ENCODE measurements at regions not wholly inside any gene's neighbourhood (a gene's known extent, or its start where the extent isn't known, plus 50 kb on each side); places are given as distances from the start of the nearest gene placed in this dataset.

GRCh38 chr11:115696563-115696962, 192.3 kb upstream of the CADM1 start:
- Mint-ChIP-seq H3K9me3 (no peaks in the 10 kb centered on the region), H3K27ac (no peak overlapping the region), H3K4me1 (ENCODE audit: low read depth) (peaks cover 37% of the 10 kb centered on the region), H3K4me3 (no peak overlapping the region), H3K36me3 (ENCODE audit: low read depth) (no peaks in the 10 kb centered on the region), H3K27me3 (peaks cover 46% of the 10 kb centered on the region)
- intact Hi-C loops (cut with micrococcal nuclease), result no loop called here

GRCh38 chr11:115695677-115696364, 191.6 kb upstream of the CADM1 start:
- Mint-ChIP-seq H3K36me3 (ENCODE audit: low read depth) (no peaks in the 10 kb centered on the region), H3K27ac (no peak overlapping the region), H3K4me1 (ENCODE audit: low read depth) (peaks cover 31% of the 10 kb centered on the region), H3K4me3 (no peak overlapping the region), H3K9me3 (no peaks in the 10 kb centered on the region), H3K27me3 (peaks cover 44% of the 10 kb centered on the region)
- intact Hi-C loops (cut with micrococcal nuclease), result no loop called here

GRCh38 chr11:115693002-115693401, 188.8 kb upstream of the CADM1 start:
- no peaks in the 10 kb centered on the region for H3K9me3 Mint-ChIP-seq

GRCh38 chr11:115691030-115691429, 186.8 kb upstream of the CADM1 start:
- Mint-ChIP-seq H3K9me3 (no peaks in the 10 kb centered on the region), H3K27me3 (peaks cover 63% of the 10 kb centered on the region), H3K36me3 (ENCODE audit: low read depth) (no peaks in the 10 kb centered on the region), H3K4me3 (no peak overlapping the region), H3K4me1 (ENCODE audit: low read depth) (peaks cover 19% of the 10 kb centered on the region), H3K27ac (no peak overlapping the region)
- intact Hi-C loops (cut with micrococcal nuclease), result no loop called here

More at GRCh38 chr11:115693002-115693401, 188.8 kb upstream of the CADM1 start:
- Mint-ChIP-seq H3K4me3 (no peak overlapping the region), H3K27me3 (peaks cover 50% of the 10 kb centered on the region), H3K4me1 (ENCODE audit: low read depth) (peaks cover 22% of the 10 kb centered on the region), H3K27ac (no peak overlapping the region), H3K36me3 (ENCODE audit: low read depth) (no peaks in the 10 kb centered on the region)
- intact Hi-C loops (cut with micrococcal nuclease), result no loop called here

GRCh38 chr11:115687934-115688333, 183.7 kb upstream of the CADM1 start:
- Mint-ChIP-seq H3K27ac (no peak overlapping the region), H3K9me3 (no peaks in the 10 kb centered on the region), H3K27me3 (peaks cover 56% of the 10 kb centered on the region), H3K36me3 (ENCODE audit: low read depth) (no peaks in the 10 kb centered on the region), H3K4me3 (no peak overlapping the region), H3K4me1 (ENCODE audit: low read depth) (no peaks in the 10 kb centered on the region)
- intact Hi-C loops (cut with micrococcal nuclease), result no loop called here

- Mint-ChIP-seq H3K36me3 (ENCODE audit: low read depth) (no peaks in the 10 kb centered on the region), H3K4me3 (no peak overlapping the region), H3K4me1 (ENCODE audit: low read depth) (no peaks in the 10 kb centered on the region), H3K27me3 (peaks cover 41% of the 10 kb centered on the region), H3K27ac (no peak overlapping the region), H3K9me3 (no peaks in the 10 kb centered on the region)
- intact Hi-C loops (cut with micrococcal nuclease), result no loop called here
Observed at GRCh38 chr11:115684699-115685098, 180.5 kb upstream of the CADM1 start.

- Mint-ChIP-seq H3K4me1 (ENCODE audit: low read depth) (no peaks in the 10 kb centered on the region), H3K27me3 (peaks cover 36% of the 10 kb centered on the region), H3K4me3 (no peak overlapping the region), H3K36me3 (ENCODE audit: low read depth) (no peaks in the 10 kb centered on the region), H3K27ac (no peak overlapping the region), H3K9me3 (no peaks in the 10 kb centered on the region)
- intact Hi-C loops (cut with micrococcal nuclease), result no loop called here
Observed at GRCh38 chr11:115684135-115684534, 179.9 kb upstream of the CADM1 start.

GRCh38 chr11:115682888-115683287, 178.7 kb upstream of the CADM1 start:
- H3K36me3 Mint-ChIP-seq (ENCODE audit: low read depth), result no peaks in the 10 kb centered on the region
- no peaks in the 10 kb centered on the region for H3K4me1 Mint-ChIP-seq (ENCODE audit: low read depth)
- intact Hi-C loops (cut with micrococcal nuclease), result no loop called here
- peaks cover 26% of the 10 kb centered on the region for H3K27me3 Mint-ChIP-seq
- no peaks in the 10 kb centered on the region for H3K9me3 Mint-ChIP-seq
- H3K4me3 Mint-ChIP-seq, result no peak overlapping the region
- no peak overlapping the region for H3K27ac Mint-ChIP-seq

- no peak overlapping the region for H3K27ac Mint-ChIP-seq
- no peaks in the 10 kb centered on the region for H3K36me3 Mint-ChIP-seq (ENCODE audit: low read depth)
- H3K27me3 Mint-ChIP-seq, result peaks cover 19% of the 10 kb centered on the region
- intact Hi-C loops (cut with micrococcal nuclease), result no loop called here
- H3K4me1 Mint-ChIP-seq (ENCODE audit: low read depth), result no peaks in the 10 kb centered on the region
- no peak overlapping the region for H3K4me3 Mint-ChIP-seq
- H3K9me3 Mint-ChIP-seq, result no peaks in the 10 kb centered on the region
Observed at GRCh38 chr11:115682101-115682500, 177.9 kb upstream of the CADM1 start.

GRCh38 chr11:115679945-115680344, 175.7 kb upstream of the CADM1 start:
- intact Hi-C loops (cut with micrococcal nuclease), result no loop called here
- Mint-ChIP-seq H3K4me1 (ENCODE audit: low read depth) (no peaks in the 10 kb centered on the region), H3K27ac (no peak overlapping the region), H3K27me3 (peaks cover 9% of the 10 kb centered on the region), H3K4me3 (no peak overlapping the region), H3K36me3 (ENCODE audit: low read depth) (no peaks in the 10 kb centered on the region), H3K9me3 (no peaks in the 10 kb centered on the region)

- no peak overlapping the region for H3K4me3 Mint-ChIP-seq
- intact Hi-C loops (cut with micrococcal nuclease), result no loop called here
- H3K9me3 Mint-ChIP-seq, result no peaks in the 10 kb centered on the region
- no peak overlapping the region for H3K27ac Mint-ChIP-seq
- peaks cover 6% of the 10 kb centered on the region for H3K27me3 Mint-ChIP-seq
- no peaks in the 10 kb centered on the region for H3K36me3 Mint-ChIP-seq (ENCODE audit: low read depth)
- no peaks in the 10 kb centered on the region for H3K4me1 Mint-ChIP-seq (ENCODE audit: low read depth)
Observed at GRCh38 chr11:115678942-115679341, 174.7 kb upstream of the CADM1 start.

- Mint-ChIP-seq H3K27ac (no peak overlapping the region), H3K27me3 (peaks cover 4% of the 10 kb centered on the region), H3K36me3 (ENCODE audit: low read depth) (no peaks in the 10 kb centered on the region), H3K4me3 (no peak overlapping the region), H3K9me3 (no peaks in the 10 kb centered on the region), H3K4me1 (ENCODE audit: low read depth) (peaks cover 5% of the 10 kb centered on the region)
- intact Hi-C loops (cut with micrococcal nuclease), result no loop called here
Observed at GRCh38 chr11:115677190-115677589, 173.0 kb upstream of the CADM1 start.

- H3K27me3 Mint-ChIP-seq, result peaks cover 4% of the 10 kb centered on the region
- no peak overlapping the region for H3K27ac Mint-ChIP-seq
- H3K9me3 Mint-ChIP-seq, result no peaks in the 10 kb centered on the region
- intact Hi-C loops (cut with micrococcal nuclease), result no loop called here
- H3K4me1 Mint-ChIP-seq (ENCODE audit: low read depth), result peaks cover 5% of the 10 kb centered on the region
- H3K4me3 Mint-ChIP-seq, result no peak overlapping the region
- no peaks in the 10 kb centered on the region for H3K36me3 Mint-ChIP-seq (ENCODE audit: low read depth)
Observed at GRCh38 chr11:115676768-115677167, 172.6 kb upstream of the CADM1 start.

GRCh38 chr11:115676206-115676605, 172.0 kb upstream of the CADM1 start:
- Mint-ChIP-seq H3K4me1 (ENCODE audit: low read depth) (peaks cover 8% of the 10 kb centered on the region), H3K4me3 (no peak overlapping the region), H3K27me3 (peaks cover 4% of the 10 kb centered on the region), H3K27ac (no peak overlapping the region), H3K9me3 (no peaks in the 10 kb centered on the region), H3K36me3 (ENCODE audit: low read depth) (no peaks in the 10 kb centered on the region)
- intact Hi-C loops (cut with micrococcal nuclease), result no loop called here

- peaks cover 4% of the 10 kb centered on the region for H3K27me3 Mint-ChIP-seq
- peaks cover 14% of the 10 kb centered on the region for H3K4me1 Mint-ChIP-seq (ENCODE audit: low read depth)
- H3K36me3 Mint-ChIP-seq (ENCODE audit: low read depth), result no peaks in the 10 kb centered on the region
- no peak overlapping the region for H3K4me3 Mint-ChIP-seq
- no peak overlapping the region for H3K27ac Mint-ChIP-seq
- intact Hi-C loops (cut with micrococcal nuclease), result no loop called here
- no peaks in the 10 kb centered on the region for H3K9me3 Mint-ChIP-seq
Observed at GRCh38 chr11:115674937-115675544, 170.8 kb upstream of the CADM1 start.
